HFF-Myc (cell line): ENCODE measurements at regions not wholly inside any gene's neighbourhood (a gene's known extent, or its start where the extent isn't known, plus 50 kb on each side); places are given as distances from the start of the nearest gene placed in this dataset.

Experiments
- DNase-seq: peaks from one replicate; pipeline ENCODE4 v3.0.0-alpha.2; 2011; ENCODE audit warnings: low read depth; ENCODE audit errors: extremely low read depth
- H3K4me3 ChIP-seq: replicated peaks from 2 replicates; pipeline ENCODE4 v1.5.1; 2011; ENCODE audit warnings: low read depth, mild to moderate bottlenecking, control low read depth, low read length
- CTCF ChIP-seq: IDR thresholded peaks from 2 replicates; pipeline ENCODE4 v1.5.1; 2012; ENCODE audit warnings: mild to moderate bottlenecking, low read depth, low read length, control low read depth; ENCODE audit errors: missing control alignments

DNA sequence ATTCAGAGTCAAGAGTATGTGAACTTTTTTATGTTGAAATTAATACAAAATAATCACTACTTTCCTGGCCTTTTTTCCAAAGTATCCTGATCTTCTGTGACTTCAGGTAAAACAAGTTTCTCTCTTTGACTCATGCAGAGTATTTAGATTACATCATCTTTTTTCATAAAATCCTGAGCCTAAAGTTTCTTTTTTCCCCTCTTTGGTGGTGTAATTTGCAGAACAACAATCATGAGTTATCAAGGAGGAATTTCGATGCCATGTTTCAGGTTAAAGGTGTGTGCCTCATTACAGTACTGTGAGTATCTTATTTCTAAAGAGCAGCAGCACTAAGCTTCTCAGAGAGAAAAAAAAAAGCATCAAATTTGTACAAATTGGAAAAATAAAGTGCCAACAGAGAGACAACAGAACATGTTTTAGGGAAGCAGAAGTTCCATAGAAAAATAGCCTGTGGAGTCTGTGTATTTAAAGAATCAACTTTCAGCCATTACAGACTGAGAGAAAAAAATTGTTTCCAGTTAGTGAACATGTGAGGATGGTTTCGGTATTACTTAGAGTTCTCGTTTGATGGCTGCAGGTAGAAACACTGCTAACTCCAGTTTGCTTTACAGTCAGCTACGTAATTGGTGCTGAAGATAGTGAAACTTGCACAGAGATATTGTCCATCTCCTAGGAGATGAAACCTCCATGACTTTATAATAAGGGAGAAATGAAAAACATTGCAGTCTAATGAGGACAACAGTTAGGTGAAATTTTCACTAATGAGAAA, 78.1 kb upstream of the PCDH9 start:
- no peak overlapping the region for H3K4me3 ChIP-seq
- no peak for TF ChIP-seq CTCF
- no peak for DNase-seq

DNA sequence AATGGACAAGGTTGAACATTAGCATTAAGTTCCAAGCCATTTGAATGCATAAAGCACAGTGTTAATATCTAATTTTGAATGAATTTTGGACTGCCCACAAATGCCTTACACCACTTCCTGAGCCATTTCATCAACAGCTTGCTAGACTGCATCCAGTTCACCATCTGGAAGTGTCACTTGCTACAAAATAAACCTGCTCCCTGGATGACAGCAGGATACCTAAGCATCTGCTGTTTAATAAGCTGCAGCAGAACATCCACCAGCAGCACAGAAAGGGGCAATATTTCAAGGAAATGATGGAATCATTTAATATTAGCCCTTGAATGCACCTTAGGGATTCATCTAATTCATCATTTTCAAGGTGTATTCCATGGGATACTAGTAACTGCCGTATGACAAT, 76.6 kb upstream of the PCDH9 start:
- H3K4me3 ChIP-seq, result no peak overlapping the region
- no peak for TF ChIP-seq CTCF
- no peak for DNase-seq

DNA sequence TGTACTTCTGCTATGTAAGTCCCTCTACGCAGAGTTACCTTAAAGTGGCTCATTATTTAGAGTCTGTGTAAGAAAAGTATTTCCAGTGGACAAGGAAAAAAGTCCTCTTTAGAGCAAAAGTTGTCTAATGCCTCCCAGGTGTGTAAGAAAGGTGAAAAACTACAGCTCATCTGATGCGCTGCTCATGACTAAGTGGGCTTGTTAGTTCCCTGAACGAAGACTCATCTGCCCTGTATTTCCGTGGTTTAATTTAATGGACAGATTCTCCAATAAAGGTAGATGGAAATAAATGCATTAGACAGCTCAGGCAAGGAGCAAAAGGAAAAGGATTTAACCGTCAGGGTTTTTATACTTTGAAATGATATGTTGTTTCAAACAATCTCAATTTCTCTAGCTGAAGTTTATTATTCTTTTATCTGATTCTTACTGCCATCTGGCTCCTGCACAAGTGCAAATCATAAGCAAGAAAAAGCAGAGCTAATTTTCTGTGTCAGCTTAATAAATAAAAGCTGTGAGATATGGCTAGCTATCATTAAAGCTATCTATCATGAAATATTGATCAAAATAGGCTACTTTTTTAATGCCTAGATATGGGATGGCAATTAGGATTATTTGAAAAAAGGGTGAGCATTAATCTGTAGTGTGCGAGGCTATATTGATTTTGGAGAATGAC, 73.7 kb upstream of the PCDH9 start:
- no peak overlapping the region for H3K4me3 ChIP-seq
- DNase-seq, result no peak
- no peak for TF ChIP-seq CTCF

DNA sequence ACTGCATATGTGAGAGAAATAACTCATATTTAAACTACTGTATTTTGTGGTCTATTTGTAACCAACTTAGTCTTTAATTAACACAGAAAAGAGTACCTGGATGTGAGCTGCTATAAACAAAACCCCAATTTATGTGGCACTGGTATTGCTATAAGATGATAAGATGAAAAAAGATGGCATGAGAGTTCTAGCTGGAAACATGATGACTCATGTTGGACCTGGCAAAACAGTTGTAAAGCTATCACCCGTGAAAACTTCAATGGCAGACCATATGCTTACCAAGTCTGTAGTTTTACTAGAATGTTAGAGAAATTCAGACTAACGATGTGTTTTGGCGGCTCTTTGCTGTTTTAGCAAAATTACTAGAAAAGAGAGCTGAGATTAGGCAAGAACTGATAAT, 69.6 kb upstream of the PCDH9 start:
- TF ChIP-seq CTCF, result no peak
- no peak for DNase-seq
- H3K4me3 ChIP-seq, result no peak overlapping the region

DNA sequence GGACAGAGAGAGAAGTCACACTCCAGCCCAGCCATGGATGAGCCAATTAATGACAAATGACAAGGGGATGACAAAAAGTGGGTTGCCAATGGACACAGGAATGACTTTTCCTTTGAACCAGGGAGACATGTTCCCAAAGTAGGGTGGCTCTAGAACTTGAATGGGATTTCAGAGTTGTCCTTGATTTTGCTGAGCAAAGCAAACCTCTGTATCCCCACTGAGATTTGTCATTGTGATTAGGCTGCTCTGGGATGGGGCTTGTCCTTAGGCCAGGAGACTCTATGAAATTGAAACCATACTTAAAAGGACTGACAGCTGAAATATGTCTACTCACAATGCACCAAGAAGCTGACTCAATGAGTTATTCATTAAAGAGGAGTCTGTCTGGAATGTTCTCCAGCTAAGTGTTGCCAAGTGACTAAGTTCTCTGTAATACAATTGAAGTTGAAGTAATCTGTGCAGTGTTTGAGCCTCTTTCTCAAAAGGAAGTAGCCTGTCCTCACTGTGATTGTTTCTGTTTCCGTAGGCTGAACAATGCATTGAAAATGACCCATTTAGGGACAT, 69.0 kb upstream of the PCDH9 start:
- no peak for TF ChIP-seq CTCF
- no peak for DNase-seq
- H3K4me3 ChIP-seq, result no peak overlapping the region

DNA sequence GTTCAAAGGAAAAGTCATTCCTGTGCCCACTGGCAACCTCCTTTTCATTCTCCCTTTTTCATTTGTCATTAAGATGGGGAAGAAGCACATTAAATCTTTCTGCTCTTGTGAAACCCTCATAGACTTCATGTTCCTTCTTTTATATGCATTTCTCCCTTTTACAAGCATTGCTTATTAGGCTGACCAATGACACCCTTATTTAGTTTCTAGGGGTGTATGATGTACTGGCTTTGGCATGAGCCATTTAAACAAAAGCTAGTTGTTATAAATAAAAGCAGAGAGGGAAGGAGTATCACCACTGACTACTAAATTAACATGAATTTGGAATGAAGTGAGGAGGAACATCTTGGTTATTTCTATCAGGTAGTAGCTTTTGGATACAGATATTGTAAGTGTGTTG, 68.2 kb upstream of the PCDH9 start:
- no peak for TF ChIP-seq CTCF
- DNase-seq, result no peak
- H3K4me3 ChIP-seq, result no peak overlapping the region
